ENCODE measurements at regions not wholly inside any gene's neighbourhood (a gene's known extent, or its start where the extent isn't known, plus 50 kb on each side); places are given as distances from the start of the nearest gene placed in this dataset.
"Not testable (repeated sequence)": the region's sequence is repeated elsewhere in the genome, so short reads cannot be mapped to it uniquely, and the experiment has no call there.

DNA sequence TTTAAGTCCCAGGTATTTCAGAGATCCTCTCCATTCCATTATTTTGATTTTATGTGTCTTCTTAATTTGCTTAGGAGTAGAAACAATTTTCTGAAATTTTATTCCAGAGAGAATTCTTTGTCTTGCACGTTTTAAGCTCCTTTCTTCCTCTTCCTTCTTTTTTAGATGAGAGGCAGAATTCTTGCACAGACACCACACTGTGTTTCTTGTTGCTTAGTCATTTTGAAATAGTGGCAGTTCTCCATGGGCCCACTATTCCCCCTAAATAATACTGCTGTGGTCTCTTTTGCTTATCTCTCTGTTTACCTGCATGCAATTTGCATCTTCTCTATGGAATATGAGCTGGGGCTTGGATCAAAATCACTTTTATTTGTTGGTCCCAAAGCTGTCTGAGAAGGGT, 54.3 kb upstream of the WAC start:
- no peak overlapping the region for H3K27ac ChIP-seq
- no peaks in the 10 kb centered on the region for H3K27me3 ChIP-seq
- intact Hi-C loops (cut with DNase I) = no loop called here
- DNase-seq = no peak
- H3K9me3 ChIP-seq = no peaks in the 10 kb centered on the region
- no peaks in the 10 kb centered on the region for H3K36me3 ChIP-seq
- 28 to 52% (median 28%) methylated on average over 1 of the region's 1 CpG for WGBS, 3 donors
- H3K4me1 ChIP-seq (ENCODE audit: insufficient read depth) = no peaks in the 10 kb centered on the region
- no peak overlapping the region for H3K4me3 ChIP-seq
- no peak for TF ChIP-seq EP300 (IDR thresholded peaks at IDR 0.05)
- TF ChIP-seq, protein P1, sequence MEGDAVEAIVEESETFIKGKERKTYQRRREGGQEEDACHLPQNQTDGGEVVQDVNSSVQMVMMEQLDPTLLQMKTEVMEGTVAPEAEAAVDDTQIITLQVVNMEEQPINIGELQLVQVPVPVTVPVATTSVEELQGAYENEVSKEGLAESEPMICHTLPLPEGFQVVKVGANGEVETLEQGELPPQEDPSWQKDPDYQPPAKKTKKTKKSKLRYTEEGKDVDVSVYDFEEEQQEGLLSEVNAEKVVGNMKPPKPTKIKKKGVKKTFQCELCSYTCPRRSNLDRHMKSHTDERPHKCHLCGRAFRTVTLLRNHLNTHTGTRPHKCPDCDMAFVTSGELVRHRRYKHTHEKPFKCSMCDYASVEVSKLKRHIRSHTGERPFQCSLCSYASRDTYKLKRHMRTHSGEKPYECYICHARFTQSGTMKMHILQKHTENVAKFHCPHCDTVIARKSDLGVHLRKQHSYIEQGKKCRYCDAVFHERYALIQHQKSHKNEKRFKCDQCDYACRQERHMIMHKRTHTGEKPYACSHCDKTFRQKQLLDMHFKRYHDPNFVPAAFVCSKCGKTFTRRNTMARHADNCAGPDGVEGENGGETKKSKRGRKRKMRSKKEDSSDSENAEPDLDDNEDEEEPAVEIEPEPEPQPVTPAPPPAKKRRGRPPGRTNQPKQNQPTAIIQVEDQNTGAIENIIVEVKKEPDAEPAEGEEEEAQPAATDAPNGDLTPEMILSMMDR (IDR thresholded peaks at IDR 0.05) = no peak
- no peak for TF ChIP-seq POLR2A (IDR thresholded peaks at IDR 0.05)

DNA sequence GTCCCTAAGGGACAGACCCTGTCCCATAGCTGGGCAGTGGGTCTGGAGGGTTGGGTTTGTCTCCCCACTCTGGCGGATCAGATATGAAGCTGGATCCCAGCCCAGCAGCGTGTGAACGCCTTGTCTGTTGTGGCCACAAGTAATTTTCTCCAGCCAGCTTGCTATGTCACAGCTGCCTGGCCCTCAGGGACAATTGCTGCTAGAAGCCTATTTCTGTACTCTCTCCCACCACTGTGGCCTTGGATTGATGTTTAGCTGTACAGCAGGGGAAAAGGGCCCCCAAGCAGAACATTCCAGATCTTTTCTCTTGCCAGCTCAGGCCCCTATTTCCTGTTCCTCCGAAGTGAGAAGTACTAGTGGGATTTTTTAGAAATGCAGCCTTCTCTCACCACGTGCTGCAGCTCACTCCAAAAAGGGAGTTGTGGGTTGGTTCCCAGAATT, 53.5 kb upstream of the WAC start:
- intact Hi-C loops (cut with DNase I) = no loop called here
- no peaks in the 10 kb centered on the region for H3K27me3 ChIP-seq
- 14 to 23% (median 15%) methylated on average over 5 of the region's 5 CpGs for WGBS, 3 donors
- H3K9me3 ChIP-seq = no peaks in the 10 kb centered on the region
- no peaks in the 10 kb centered on the region for H3K36me3 ChIP-seq
- DNase-seq = no peak
- TF ChIP-seq POLR2A (IDR thresholded peaks at IDR 0.05) = no peak
- no peak for TF ChIP-seq EP300 (IDR thresholded peaks at IDR 0.05)
- TF ChIP-seq, protein P1 (IDR thresholded peaks at IDR 0.05) = no peak
- no peaks in the 10 kb centered on the region for H3K4me1 ChIP-seq (ENCODE audit: insufficient read depth)
- no peak overlapping the region for H3K27ac ChIP-seq
- H3K4me3 ChIP-seq = no peak overlapping the region

DNA sequence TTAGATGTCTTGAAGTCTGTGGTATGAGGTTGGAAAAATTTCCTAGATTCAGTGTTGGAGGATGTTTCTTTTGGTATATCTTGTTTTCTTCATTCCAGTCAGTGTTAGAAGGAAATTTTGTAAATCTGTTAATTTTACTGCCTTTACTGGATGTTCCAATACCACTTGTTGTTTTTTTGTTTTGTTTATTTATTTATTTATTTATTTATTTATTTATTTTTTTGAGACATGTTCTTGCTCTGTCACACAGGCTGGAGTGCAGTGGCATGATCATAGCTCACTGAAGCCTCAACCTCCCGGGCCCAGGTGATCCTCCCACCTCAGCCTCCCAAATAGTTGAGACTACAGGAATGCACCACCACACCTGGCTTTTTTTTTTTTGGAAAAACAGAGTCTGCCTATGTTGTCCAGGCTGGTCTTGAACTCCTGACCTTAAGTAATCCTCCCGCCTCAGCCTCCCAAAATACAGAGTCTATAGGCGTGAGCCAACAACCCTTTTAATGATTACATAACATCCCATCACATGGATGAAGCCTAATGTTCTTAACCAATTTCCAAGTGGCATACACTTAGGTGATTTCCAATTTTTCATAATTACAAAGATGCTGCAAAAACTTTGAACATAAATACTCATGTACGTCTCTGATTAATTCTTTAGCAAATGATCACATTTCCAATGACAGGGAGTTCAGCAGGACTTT, 52.8 kb upstream of the WAC start:
- Histone ChIP-seq H3K4me1 (ENCODE audit: insufficient read depth) (no peaks in the 10 kb centered on the region), H3K36me3 (no peaks in the 10 kb centered on the region), H3K27ac (no peak overlapping the region), H3K4me3 (no peak overlapping the region), H3K27me3 (no peaks in the 10 kb centered on the region), H3K9me3 (no peaks in the 10 kb centered on the region)
- intact Hi-C loops (cut with DNase I) = no loop called here
- WGBS, 3 donors = 86 to 91% (median 89%) methylated on average over 4 of the region's 4 CpGs
- TF ChIP-seq, protein P1 (IDR thresholded peaks at IDR 0.05) = no peak
- no peak for DNase-seq

DNA sequence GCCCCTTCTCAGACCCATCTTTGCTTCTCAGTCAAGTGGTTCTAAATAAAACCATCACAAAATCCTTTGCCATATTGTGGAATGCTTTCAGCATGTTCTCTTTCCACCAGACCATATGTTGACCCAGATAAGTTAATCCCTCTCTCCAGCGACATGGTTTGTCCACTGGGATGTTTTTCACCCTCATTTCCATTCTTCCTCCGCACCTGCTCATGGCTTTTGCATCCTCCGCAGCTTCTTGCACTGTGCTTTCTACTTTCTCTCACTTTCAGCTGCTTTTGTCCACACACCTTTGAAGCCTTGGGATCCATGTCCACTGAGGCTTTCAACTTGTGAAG, 52.3 kb upstream of the WAC start:
- no peak for DNase-seq
- no peak overlapping the region for H3K4me3 ChIP-seq
- 89 to 92% (median 90%) methylated on average over 3 of the region's 3 CpGs for WGBS, 3 donors
- H3K36me3 ChIP-seq = no peaks in the 10 kb centered on the region
- no peak overlapping the region for H3K27ac ChIP-seq
- intact Hi-C loops (cut with DNase I) = no loop called here
- no peaks in the 10 kb centered on the region for H3K4me1 ChIP-seq (ENCODE audit: insufficient read depth)
- no peaks in the 10 kb centered on the region for H3K9me3 ChIP-seq
- H3K27me3 ChIP-seq = no peaks in the 10 kb centered on the region
- TF ChIP-seq EP300 (IDR thresholded peaks at IDR 0.05) (no peak), POLR2A (IDR thresholded peaks at IDR 0.05) (no peak)
- TF ChIP-seq, protein P1 (IDR thresholded peaks at IDR 0.05) = no peak

DNA sequence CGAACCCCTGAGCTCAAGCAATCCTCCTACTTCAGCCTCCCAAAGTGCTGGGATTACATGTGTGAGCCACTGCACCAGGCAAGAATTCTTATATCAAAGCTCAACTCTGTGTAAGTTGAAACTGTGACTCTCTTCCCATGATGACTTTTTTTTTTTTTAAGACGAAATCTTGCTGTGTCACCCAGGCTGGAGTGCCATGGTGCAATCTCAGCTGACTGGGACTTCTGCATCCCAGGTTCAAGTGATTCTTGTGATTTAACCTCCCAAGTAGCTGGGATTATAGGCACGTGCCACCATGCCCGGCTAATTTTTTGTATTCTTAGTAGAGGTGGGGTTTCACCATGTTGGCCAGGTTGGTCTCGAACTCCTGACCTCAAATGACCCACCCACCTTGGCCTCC, 51.6 kb upstream of the WAC start:
- H3K36me3 ChIP-seq; DNase-seq; H3K27me3 ChIP-seq; H3K4me1 ChIP-seq (ENCODE audit: insufficient read depth); H3K4me3 ChIP-seq; H3K27ac ChIP-seq; intact Hi-C loops (cut with DNase I); H3K9me3 ChIP-seq: not testable (repeated sequence)
- WGBS, 3 donors = 73 to 93% (median 87%) methylated on average over 5 of the region's 5 CpGs

Measured in ovary (tissue), 7 donors.